Epithelial cell of proximal tubule (primary cell): ENCODE measurements at regions not wholly inside any gene's neighbourhood (a gene's known extent, or its start where the extent isn't known, plus 50 kb on each side); places are given as distances from the start of the nearest gene placed in this dataset.

Source experiments
- DNase-seq: peaks from one replicate; pipeline ENCODE4 v3.0.0-alpha.2; 2011; ENCODE audit warnings: low read depth
- H3K4me3 ChIP-seq: 2 replicates; pipeline ENCODE4 v1.5.1; 2011; ENCODE audit warnings: low read depth, mild to moderate bottlenecking, low read length
- CTCF ChIP-seq: conservative IDR thresholded peaks from 2 replicates; pipeline ENCODE4 v1.5.1; 2012; ENCODE audit warnings: low read depth, mild to moderate bottlenecking, low read length

GRCh38 chr5:54366707-54367106 lies 56.3 kb upstream of the ARL15 start:
- H3K4me3 ChIP-seq = no peak overlapping the region
- no peak for DNase-seq
- TF ChIP-seq CTCF = no peak

GRCh38 chr5:54363669-54364068 lies 53.3 kb upstream of the ARL15 start:
- no peak for TF ChIP-seq CTCF
- no peak overlapping the region for H3K4me3 ChIP-seq
- DNase-seq = no peak

- H3K4me3 ChIP-seq = no peak overlapping the region
- TF ChIP-seq CTCF = no peak
- no peak for DNase-seq
These were observed 52.7 kb upstream of the ARL15 start for GRCh38 chr5:54362992-54363625.

- TF ChIP-seq CTCF = no peak
- no peak overlapping the region for H3K4me3 ChIP-seq
- no peak for DNase-seq
These were observed 52.1 kb upstream of the ARL15 start for GRCh38 chr5:54362434-54362833.

GRCh38 chr5:54361691-54362411 lies 51.5 kb upstream of the ARL15 start:
- DNase-seq = no peak
- TF ChIP-seq CTCF = no peak
- no peak overlapping the region for H3K4me3 ChIP-seq

GRCh38 chr5:54360925-54361662 lies 50.7 kb upstream of the ARL15 start:
- no peak for DNase-seq
- H3K4me3 ChIP-seq = no peak overlapping the region
- TF ChIP-seq CTCF = no peak
